Endodermal cell (in vitro differentiated cells): ENCODE measurements at regions not wholly inside any gene's neighbourhood (a gene's known extent, or its start where the extent isn't known, plus 50 kb on each side); places are given as distances from the start of the nearest gene placed in this dataset.
"Not testable (repeated sequence)": the region's sequence is repeated elsewhere in the genome, so short reads cannot be mapped to it uniquely, and the experiment has no call there.

ENCODE experiments used
- DNase-seq: peaks from one replicate; pipeline ENCODE4 v3.0.0-alpha.2; 2017
- H3K27ac ChIP-seq: 2 replicates; pipeline ENCODE4 v1.5.1; 2013; ENCODE audit warnings: mild to moderate bottlenecking, low read depth, low read length, moderate library complexity
- H3K27me3 ChIP-seq: 2 replicates; pipeline ENCODE4 v1.6.1; 2013; ENCODE audit warnings: mild to moderate bottlenecking, low read length, moderate library complexity; ENCODE audit not compliant: insufficient read depth, control insufficient read depth, poor library complexity, severe bottlenecking
- H3K36me3 ChIP-seq: 2 replicates; pipeline ENCODE4 v1.7.0; 2013; ENCODE audit warnings: mild to moderate bottlenecking, low read length, moderate library complexity; ENCODE audit not compliant: control insufficient read depth, insufficient read depth
- H3K4me1 ChIP-seq: one replicate; pipeline ENCODE4 v1.7.0; 2013; ENCODE audit warnings: low read length; ENCODE audit not compliant: control insufficient read depth, insufficient read depth
- H3K4me3 ChIP-seq: 2 replicates; pipeline ENCODE4 v1.5.1; 2013; ENCODE audit warnings: mild to moderate bottlenecking, low read length, moderate library complexity
- H3K9ac ChIP-seq: 2 replicates; pipeline ENCODE4 v1.6.1; 2013; ENCODE audit warnings: mild to moderate bottlenecking, low read length, moderate library complexity; ENCODE audit not compliant: poor library complexity, severe bottlenecking; ENCODE audit errors: extremely low read depth
- H3K9me3 ChIP-seq: 2 replicates; pipeline ENCODE4 v1.6.1; 2013; ENCODE audit warnings: mild to moderate bottlenecking, low read length, moderate library complexity; ENCODE audit not compliant: control insufficient read depth
- H3K27ac Mint-ChIP-seq: 2 replicates; pipeline ENCODE4 v1.8.0; 2020; ENCODE audit warnings: mixed read lengths
- H3K27me3 Mint-ChIP-seq: 2 replicates; pipeline ENCODE4 v1.8.0; 2021; ENCODE audit warnings: mild to moderate bottlenecking, mixed read lengths; ENCODE audit not compliant: insufficient read depth
- H3K36me3 Mint-ChIP-seq: 2 replicates; pipeline ENCODE4 v1.8.0; 2020; ENCODE audit warnings: low read depth, mixed read lengths
- H3K4me1 Mint-ChIP-seq: 2 replicates; pipeline ENCODE4 v1.8.0; 2020; ENCODE audit warnings: mixed read lengths
- H3K4me3 Mint-ChIP-seq: 2 replicates; pipeline ENCODE4 v1.8.0; 2020; ENCODE audit warnings: mild to moderate bottlenecking, moderate library complexity, mixed read lengths
- H3K9me3 Mint-ChIP-seq: 2 replicates; pipeline ENCODE4 v1.8.0; 2020; ENCODE audit warnings: mild to moderate bottlenecking, mixed read lengths
- WGBS, 2 experiments: methylation state at CpG; one replicate each; pipeline versions ENCODE4 v1.1.5 to v1.1.7; 2013; ENCODE audit warnings: missing lambda C conversion rate in 2 of 2, mixed read lengths in 1 of 2; ENCODE audit not compliant: insufficient coverage in 1 of 2, insufficient read length in 1 of 2; 5-methylcytosine and 5-hydroxymethylcytosine counted together
- TF ChIP-seq, protein P1 (sequence below): fragments of 200-600 bp; sonication (generic); conservative IDR thresholded peaks from 2 replicates; pipeline ENCODE4 v1.5.0; 2021; ENCODE audit warnings: antibody characterized with exemption, mild to moderate bottlenecking

DNA sequence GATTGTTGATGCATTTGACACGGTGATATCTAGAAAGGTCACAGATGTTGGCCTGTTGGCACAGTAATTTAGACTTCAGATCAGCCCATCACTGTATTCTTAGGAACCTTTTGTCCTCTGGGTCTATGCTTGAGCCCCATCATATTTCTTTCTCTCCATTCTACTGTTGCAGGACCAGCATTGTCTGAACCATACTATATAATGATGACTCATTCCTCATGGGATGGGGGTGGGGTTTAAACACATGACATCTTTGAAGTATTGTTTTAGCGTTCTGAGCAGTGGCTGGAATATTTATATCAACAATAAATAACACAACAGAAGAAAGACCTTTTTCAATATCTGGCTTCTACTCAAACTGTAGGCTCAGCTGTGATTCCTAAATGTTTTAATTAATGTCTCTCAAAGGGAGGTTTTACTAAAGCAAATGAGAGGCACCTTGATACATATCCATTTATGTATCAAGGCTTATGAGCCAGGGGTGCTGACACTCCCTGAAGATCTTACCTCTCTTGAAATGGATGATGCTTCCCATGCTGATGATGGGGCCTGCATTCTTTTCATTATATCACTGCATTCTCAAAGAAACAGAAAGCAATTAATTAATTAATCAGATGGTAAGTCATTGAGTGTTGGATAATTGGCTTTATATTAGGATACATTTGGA lies 379.0 kb upstream of the GOT2 start:
- H3K9me3 ChIP-seq, result peaks cover 8% of the 10 kb centered on the region
- no peaks in the 10 kb centered on the region for H3K4me1 ChIP-seq
- no peak for DNase-seq
- no peaks in the 10 kb centered on the region for H3K27me3 Mint-ChIP-seq
- no peak overlapping the region for H3K27ac Mint-ChIP-seq
- peaks cover 3% of the 10 kb centered on the region for H3K36me3 Mint-ChIP-seq
- WGBS, 2 experiments, result 100% methylated on average over 1 to 2 of the region's 2 CpGs
- H3K9me3 Mint-ChIP-seq, result peaks cover 7% of the 10 kb centered on the region
- no peak overlapping the region for H3K27ac ChIP-seq
- no peaks in the 10 kb centered on the region for H3K36me3 ChIP-seq
- no peak overlapping the region for H3K4me3 ChIP-seq
- TF ChIP-seq, protein P1, sequence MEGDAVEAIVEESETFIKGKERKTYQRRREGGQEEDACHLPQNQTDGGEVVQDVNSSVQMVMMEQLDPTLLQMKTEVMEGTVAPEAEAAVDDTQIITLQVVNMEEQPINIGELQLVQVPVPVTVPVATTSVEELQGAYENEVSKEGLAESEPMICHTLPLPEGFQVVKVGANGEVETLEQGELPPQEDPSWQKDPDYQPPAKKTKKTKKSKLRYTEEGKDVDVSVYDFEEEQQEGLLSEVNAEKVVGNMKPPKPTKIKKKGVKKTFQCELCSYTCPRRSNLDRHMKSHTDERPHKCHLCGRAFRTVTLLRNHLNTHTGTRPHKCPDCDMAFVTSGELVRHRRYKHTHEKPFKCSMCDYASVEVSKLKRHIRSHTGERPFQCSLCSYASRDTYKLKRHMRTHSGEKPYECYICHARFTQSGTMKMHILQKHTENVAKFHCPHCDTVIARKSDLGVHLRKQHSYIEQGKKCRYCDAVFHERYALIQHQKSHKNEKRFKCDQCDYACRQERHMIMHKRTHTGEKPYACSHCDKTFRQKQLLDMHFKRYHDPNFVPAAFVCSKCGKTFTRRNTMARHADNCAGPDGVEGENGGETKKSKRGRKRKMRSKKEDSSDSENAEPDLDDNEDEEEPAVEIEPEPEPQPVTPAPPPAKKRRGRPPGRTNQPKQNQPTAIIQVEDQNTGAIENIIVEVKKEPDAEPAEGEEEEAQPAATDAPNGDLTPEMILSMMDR, result no peak
- peaks cover 12% of the 10 kb centered on the region for H3K4me1 Mint-ChIP-seq
- no peak overlapping the region for H3K4me3 Mint-ChIP-seq
- no peaks in the 10 kb centered on the region for H3K27me3 ChIP-seq
- H3K9ac ChIP-seq, result no peak overlapping the region

GRCh38 chr16:59111280-59111679 lies 377.2 kb upstream of the GOT2 start:
- H3K9me3 Mint-ChIP-seq, result no peaks in the 10 kb centered on the region
- Histone ChIP-seq H3K27ac (no peak overlapping the region), H3K4me1 (no peaks in the 10 kb centered on the region), H3K9ac (no peak overlapping the region), H3K9me3 (no peaks in the 10 kb centered on the region), H3K4me3 (no peak overlapping the region), H3K27me3 (no peaks in the 10 kb centered on the region), H3K36me3 (no peaks in the 10 kb centered on the region)
- H3K4me3 Mint-ChIP-seq, result no peak overlapping the region
- DNase-seq, result no peak
- no peaks in the 10 kb centered on the region for H3K27me3 Mint-ChIP-seq
- H3K4me1 Mint-ChIP-seq, result peaks cover 8% of the 10 kb centered on the region
- H3K36me3 Mint-ChIP-seq, result no peaks in the 10 kb centered on the region
- H3K27ac Mint-ChIP-seq, result no peak overlapping the region
- TF ChIP-seq, protein P1, result no peak

DNA sequence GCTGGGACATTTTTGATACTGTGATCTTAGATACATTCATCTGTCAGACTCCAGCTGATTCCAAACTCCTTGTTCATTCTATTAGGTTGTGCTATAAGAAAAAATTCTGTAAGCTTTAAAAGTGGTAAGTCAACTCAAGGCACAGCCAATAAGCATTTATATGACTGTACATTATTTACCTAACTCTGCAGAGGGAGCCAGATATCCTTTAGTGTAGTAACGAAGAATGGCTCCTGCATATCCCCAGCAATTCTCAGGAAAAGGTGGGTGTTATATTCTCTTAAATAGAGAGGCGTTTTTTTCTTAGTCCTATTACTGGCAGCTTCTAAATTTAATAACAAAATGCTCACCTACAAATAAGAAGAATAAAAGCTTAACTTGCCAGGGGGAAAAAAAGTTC lies 374.3 kb upstream of the GOT2 start:
- H3K9ac ChIP-seq, result no peak overlapping the region
- Mint-ChIP-seq H3K4me1 (peaks cover 11% of the 10 kb centered on the region), H3K36me3 (no peaks in the 10 kb centered on the region), H3K27ac (no peak overlapping the region), H3K9me3 (no peaks in the 10 kb centered on the region), H3K4me3 (no peak overlapping the region), H3K27me3 (no peaks in the 10 kb centered on the region)
- TF ChIP-seq, protein P1, result no peak
- no peak for DNase-seq
- H3K36me3 ChIP-seq, result no peaks in the 10 kb centered on the region
- whole genome bisulfite sequencing, 2 experiments, result 91% methylated on average over 1 of the region's 2 CpGs; no CpG with 5 or more reads in 1 of the 2 experiments
- no peak overlapping the region for H3K27ac ChIP-seq
- no peaks in the 10 kb centered on the region for H3K9me3 ChIP-seq
- H3K27me3 ChIP-seq, result no peaks in the 10 kb centered on the region
- H3K4me3 ChIP-seq, result no peak overlapping the region
- H3K4me1 ChIP-seq, result no peaks in the 10 kb centered on the region

DNA sequence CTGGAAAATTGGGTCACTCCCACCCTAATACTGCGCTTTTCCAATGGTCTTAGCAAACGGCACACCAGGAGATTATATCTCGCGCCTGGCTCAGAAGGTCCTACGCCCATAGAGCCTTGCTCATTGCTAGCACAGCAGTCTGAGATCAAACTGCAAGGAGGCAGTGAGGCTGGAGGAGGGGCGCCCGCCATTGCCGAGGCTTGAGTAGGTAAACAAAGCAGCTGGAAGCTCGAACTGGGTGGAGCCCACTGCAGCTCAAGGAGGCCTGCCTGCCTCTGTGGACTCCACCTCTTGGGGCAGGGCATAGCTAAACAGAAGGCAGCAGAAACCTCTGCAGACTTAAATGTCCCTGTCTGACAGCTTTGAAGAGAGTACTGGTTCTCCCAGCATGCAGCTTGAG lies 362.6 kb upstream of the GOT2 start:
- H3K4me3 Mint-ChIP-seq, H3K27ac ChIP-seq, H3K4me1 Mint-ChIP-seq, H3K27me3 ChIP-seq, H3K27ac Mint-ChIP-seq, DNase-seq, H3K36me3 Mint-ChIP-seq, H3K4me3 ChIP-seq, H3K27me3 Mint-ChIP-seq, H3K9ac ChIP-seq, H3K36me3 ChIP-seq, H3K4me1 ChIP-seq, H3K9me3 ChIP-seq: not testable (repeated sequence)
- WGBS, 2 experiments, result 87 to 92% methylated on average over 2 to 9 of the region's 9 CpGs
- H3K9me3 Mint-ChIP-seq, result peaks cover 18% of the 10 kb centered on the region
